Right lobe of liver (tissue), 4 donors: ENCODE measurements at regions not wholly inside any gene's neighbourhood (a gene's known extent, or its start where the extent isn't known, plus 50 kb on each side); places are given as distances from the start of the nearest gene placed in this dataset.

Experiments
- POLR2A ChIP-seq: fragments of 450-650 bp; IDR thresholded peaks from one replicate; pipeline ENCODE4 v1.6.1; 2017; ENCODE audit warnings: antibody characterized with exemption, mild to moderate bottlenecking
- TF ChIP-seq, protein P1 (sequence below), 4 donors: fragments of 200-600 bp in 3 of 4; fragments of 450-650 bp in 1 of 4; IDR thresholded peaks; one replicate each; pipeline versions ENCODE4 v1.5.1 to v1.8.0; 2016 to 2022; ENCODE audit warnings: antibody characterized with exemption in 4 of 4, mild to moderate bottlenecking in 2 of 4
- donor health status: DM: no; HTN: no; CAD: no.
- donor health status: DM: no; HTN: no; CAD: no.
- donor health status: DM: no; HTN: yes; CAD: no.

DNA sequence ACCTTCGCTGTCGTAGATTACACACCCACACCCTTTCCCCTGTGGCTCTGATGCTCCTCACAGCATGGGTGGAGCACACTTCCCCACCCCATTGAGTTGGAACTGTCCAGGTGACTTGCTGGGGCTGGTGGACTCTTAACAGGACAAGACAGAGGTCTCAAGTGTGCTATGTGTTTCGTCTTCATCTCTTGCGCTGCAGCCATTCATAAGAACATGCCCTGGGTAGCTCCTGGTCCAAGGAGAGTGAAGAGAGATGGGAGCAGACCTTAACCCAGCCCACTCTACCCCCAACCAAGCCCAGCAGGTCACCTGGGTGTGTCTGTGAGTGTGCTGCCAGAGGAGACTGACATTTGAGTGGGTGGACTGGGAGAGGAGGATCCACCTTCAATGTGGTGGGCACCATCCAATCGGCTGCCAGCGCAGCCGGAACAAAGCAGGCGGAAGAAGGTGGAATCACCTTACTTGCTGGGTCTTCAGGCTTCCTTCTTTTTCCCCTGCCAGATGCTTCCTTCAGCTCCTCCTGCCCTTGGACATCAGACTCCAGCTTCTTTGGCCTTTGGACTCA, 112.4 kb downstream of the HTR5A start:
- TF ChIP-seq, protein P1, sequence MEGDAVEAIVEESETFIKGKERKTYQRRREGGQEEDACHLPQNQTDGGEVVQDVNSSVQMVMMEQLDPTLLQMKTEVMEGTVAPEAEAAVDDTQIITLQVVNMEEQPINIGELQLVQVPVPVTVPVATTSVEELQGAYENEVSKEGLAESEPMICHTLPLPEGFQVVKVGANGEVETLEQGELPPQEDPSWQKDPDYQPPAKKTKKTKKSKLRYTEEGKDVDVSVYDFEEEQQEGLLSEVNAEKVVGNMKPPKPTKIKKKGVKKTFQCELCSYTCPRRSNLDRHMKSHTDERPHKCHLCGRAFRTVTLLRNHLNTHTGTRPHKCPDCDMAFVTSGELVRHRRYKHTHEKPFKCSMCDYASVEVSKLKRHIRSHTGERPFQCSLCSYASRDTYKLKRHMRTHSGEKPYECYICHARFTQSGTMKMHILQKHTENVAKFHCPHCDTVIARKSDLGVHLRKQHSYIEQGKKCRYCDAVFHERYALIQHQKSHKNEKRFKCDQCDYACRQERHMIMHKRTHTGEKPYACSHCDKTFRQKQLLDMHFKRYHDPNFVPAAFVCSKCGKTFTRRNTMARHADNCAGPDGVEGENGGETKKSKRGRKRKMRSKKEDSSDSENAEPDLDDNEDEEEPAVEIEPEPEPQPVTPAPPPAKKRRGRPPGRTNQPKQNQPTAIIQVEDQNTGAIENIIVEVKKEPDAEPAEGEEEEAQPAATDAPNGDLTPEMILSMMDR (IDR thresholded peaks at IDR 0.05) = no peak
- TF ChIP-seq POLR2A = no peak
